ENCODE measurements at regions not wholly inside any gene's neighbourhood (a gene's known extent, or its start where the extent isn't known, plus 50 kb on each side); places are given as distances from the start of the nearest gene placed in this dataset.
"Not testable (repeated sequence)": the region's sequence is repeated elsewhere in the genome, so short reads cannot be mapped to it uniquely, and the experiment has no call there.

DNA sequence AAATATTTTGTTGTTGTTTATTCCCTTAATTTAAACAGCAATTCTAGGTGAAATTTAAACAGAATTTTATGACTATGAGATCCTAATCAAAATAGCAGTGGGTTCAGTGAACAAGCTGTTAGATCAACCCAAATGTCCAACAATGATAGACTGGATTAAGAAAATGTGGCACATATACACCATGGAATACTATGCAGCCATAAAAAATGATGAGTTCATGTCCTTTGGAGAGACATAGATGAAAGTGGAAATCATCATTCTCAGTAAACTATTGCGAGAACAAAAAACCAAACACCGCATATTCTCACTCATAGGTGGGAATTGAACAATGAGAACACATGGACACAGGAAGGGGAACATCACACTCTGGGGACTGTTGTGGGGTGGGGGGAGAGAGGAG is 407.3 kb upstream of the ADAMTSL1 start:
- not testable (repeated sequence) for H4K8ac ChIP-seq (ENCODE audit: low read length)
- no CpG with 5 or more reads among the region's 2 CpGs for WGBS

DNA sequence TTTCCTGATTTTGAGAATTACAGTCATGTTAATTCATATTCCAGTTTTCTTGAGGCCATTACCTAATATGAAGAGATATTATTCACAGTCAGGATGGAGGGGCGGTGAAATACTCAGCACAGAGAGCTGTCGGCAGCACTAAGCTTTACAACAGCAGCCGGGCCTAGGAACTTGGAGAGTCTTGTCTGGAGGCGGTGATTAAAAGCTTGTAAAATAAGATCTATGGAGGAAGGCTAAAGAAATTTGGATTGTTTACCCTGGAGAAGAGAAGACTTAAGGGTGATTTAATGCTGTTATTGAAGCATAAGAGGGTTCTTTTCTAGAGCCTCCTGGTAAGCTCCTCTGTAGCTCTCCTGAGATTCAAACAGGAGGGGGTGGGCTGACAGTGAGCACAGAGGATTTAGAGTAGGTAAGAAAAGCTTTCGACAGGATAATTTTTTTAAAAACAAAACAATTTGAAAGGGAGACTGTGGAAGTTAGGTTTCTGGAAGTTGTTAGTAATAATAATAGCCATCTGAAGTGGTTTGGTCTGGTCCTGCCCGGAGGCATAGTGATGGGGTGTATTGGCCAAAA is 406.3 kb upstream of the ADAMTSL1 start:
- Histone ChIP-seq H3K27ac (ENCODE audit: low read length, poor library complexity, severe bottlenecking) (no peak overlapping the region), H4K8ac (ENCODE audit: low read length) (no peak overlapping the region), H3K4ac (ENCODE audit: low read depth in 1 of 2, low read length in 2 of 2) (no peak overlapping the region), H2BK5ac (ENCODE audit: low read depth, low read length, poor library complexity, severe bottlenecking) (no peak overlapping the region), H2AK5ac (ENCODE audit: low read length, severe bottlenecking) (no peak overlapping the region), H3K23ac (ENCODE audit: low read length in 2 of 2) (no peak overlapping the region), H2BK12ac (ENCODE audit: low read length in 2 of 2) (no peak overlapping the region), H3K9ac (ENCODE audit: low read length) (no peak overlapping the region), H3K4me1 (ENCODE audit: control insufficient read depth, insufficient read depth, low read depth, low read length) (no peaks in the 10 kb centered on the region), H3K4me2 (ENCODE audit: low read length, poor library complexity, severe bottlenecking) (no peak overlapping the region), H3K18ac (ENCODE audit: low read depth in 1 of 2, low read length in 2 of 2) (no peak overlapping the region), H2AFZ (ENCODE audit: low read depth, low read length) (no peak overlapping the region), H3K4me3 (ENCODE audit: insufficient read depth in 1 of 2, low read depth in 1 of 2, low read length in 2 of 2) (no peak overlapping the region), H3K79me1 (replicated peaks; ENCODE audit: low read length, poor library complexity, severe bottlenecking) (no peaks in the 10 kb centered on the region), H3K9me3 (ENCODE audit: control insufficient read depth, low read length) (no peaks in the 10 kb centered on the region), H2BK120ac (ENCODE audit: low read depth, low read length) (no peak overlapping the region), H3K14ac (ENCODE audit: low read length in 2 of 2) (no peak overlapping the region), H3K27me3 (ENCODE audit: control insufficient read depth in 1 of 2, insufficient read depth in 1 of 2, low read length in 2 of 2) (no peaks in the 10 kb centered on the region), H4K91ac (ENCODE audit: low read length) (no peak overlapping the region), H3K36me3 (ENCODE audit: control insufficient read depth in 1 of 2, insufficient read depth in 2 of 2, low read depth in 1 of 2, low read length in 2 of 2) (no peaks in the 10 kb centered on the region), H2BK15ac (ENCODE audit: low read depth, poor library complexity, severe bottlenecking) (no peak overlapping the region)
- WGBS: 42% methylated on average over 6 of the region's 6 CpGs
- DNase-seq: no peak

More for the DNA sequence above, 407.3 kb upstream of the ADAMTSL1 start:
- H2BK5ac ChIP-seq (ENCODE audit: low read depth, low read length, poor library complexity, severe bottlenecking); H3K4me1 ChIP-seq (ENCODE audit: control insufficient read depth, insufficient read depth, low read depth, low read length); H3K18ac ChIP-seq (ENCODE audit: low read depth in 1 of 2, low read length in 2 of 2); H3K23ac ChIP-seq (ENCODE audit: low read length in 2 of 2); DNase-seq; H3K79me1 ChIP-seq (replicated peaks; ENCODE audit: low read length, poor library complexity, severe bottlenecking); H3K4me2 ChIP-seq (ENCODE audit: low read length, poor library complexity, severe bottlenecking); H3K9ac ChIP-seq (ENCODE audit: low read length); H4K91ac ChIP-seq (ENCODE audit: low read length); H3K4ac ChIP-seq (ENCODE audit: low read depth in 1 of 2, low read length in 2 of 2); H3K9me3 ChIP-seq (ENCODE audit: control insufficient read depth, low read length); H3K27ac ChIP-seq (ENCODE audit: low read length, poor library complexity, severe bottlenecking); H3K36me3 ChIP-seq (ENCODE audit: control insufficient read depth in 1 of 2, insufficient read depth in 2 of 2, low read depth in 1 of 2, low read length in 2 of 2); H3K14ac ChIP-seq (ENCODE audit: low read length in 2 of 2); H2BK15ac ChIP-seq (ENCODE audit: low read depth, poor library complexity, severe bottlenecking); H2AK5ac ChIP-seq (ENCODE audit: low read length, severe bottlenecking); H3K27me3 ChIP-seq (ENCODE audit: control insufficient read depth in 1 of 2, insufficient read depth in 1 of 2, low read length in 2 of 2); H2BK12ac ChIP-seq (ENCODE audit: low read length in 2 of 2); H2BK120ac ChIP-seq (ENCODE audit: low read depth, low read length); H3K4me3 ChIP-seq (ENCODE audit: insufficient read depth in 1 of 2, low read depth in 1 of 2, low read length in 2 of 2); H2AFZ ChIP-seq (ENCODE audit: low read depth, low read length): not testable (repeated sequence)

DNA sequence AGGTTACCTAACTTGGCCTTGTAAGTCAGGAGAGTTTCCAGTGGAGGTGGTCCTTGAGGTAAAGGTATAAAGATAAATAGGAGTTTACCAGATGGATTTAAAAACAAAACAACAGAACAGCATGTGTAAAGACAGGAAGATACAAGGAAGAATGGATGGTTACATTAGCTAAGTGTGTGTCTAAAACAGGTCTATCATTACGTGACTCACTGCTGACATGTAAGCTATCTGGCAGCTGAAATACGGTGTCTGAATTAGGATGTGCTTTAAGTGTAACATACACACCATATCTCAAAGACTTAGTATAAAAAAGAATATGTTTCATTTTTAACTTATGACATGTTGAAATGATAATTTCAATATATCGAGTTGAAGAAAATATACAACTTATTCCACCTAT is 405.1 kb upstream of the ADAMTSL1 start:
- Histone ChIP-seq H3K9ac (ENCODE audit: low read length) (no peak overlapping the region), H3K36me3 (ENCODE audit: control insufficient read depth in 1 of 2, insufficient read depth in 2 of 2, low read depth in 1 of 2, low read length in 2 of 2) (no peaks in the 10 kb centered on the region), H3K18ac (ENCODE audit: low read depth in 1 of 2, low read length in 2 of 2) (no peak overlapping the region), H4K91ac (ENCODE audit: low read length) (no peak overlapping the region), H2BK15ac (ENCODE audit: low read depth, poor library complexity, severe bottlenecking) (no peak overlapping the region), H3K27me3 (ENCODE audit: control insufficient read depth in 1 of 2, insufficient read depth in 1 of 2, low read length in 2 of 2) (no peaks in the 10 kb centered on the region), H2BK120ac (ENCODE audit: low read depth, low read length) (no peak overlapping the region), H2AFZ (ENCODE audit: low read depth, low read length) (no peak overlapping the region), H3K79me1 (replicated peaks; ENCODE audit: low read length, poor library complexity, severe bottlenecking) (no peaks in the 10 kb centered on the region), H3K4ac (ENCODE audit: low read depth in 1 of 2, low read length in 2 of 2) (no peak overlapping the region), H3K14ac (ENCODE audit: low read length in 2 of 2) (no peak overlapping the region), H2BK5ac (ENCODE audit: low read depth, low read length, poor library complexity, severe bottlenecking) (no peak overlapping the region), H2BK12ac (ENCODE audit: low read length in 2 of 2) (no peak overlapping the region), H3K4me1 (ENCODE audit: control insufficient read depth, insufficient read depth, low read depth, low read length) (no peaks in the 10 kb centered on the region), H4K8ac (ENCODE audit: low read length) (no peak overlapping the region), H3K23ac (ENCODE audit: low read length in 2 of 2) (no peak overlapping the region), H3K9me3 (ENCODE audit: control insufficient read depth, low read length) (no peaks in the 10 kb centered on the region), H3K4me2 (ENCODE audit: low read length, poor library complexity, severe bottlenecking) (no peak overlapping the region), H3K4me3 (ENCODE audit: insufficient read depth in 1 of 2, low read depth in 1 of 2, low read length in 2 of 2) (no peak overlapping the region), H2AK5ac (ENCODE audit: low read length, severe bottlenecking) (no peak overlapping the region), H3K27ac (ENCODE audit: low read length, poor library complexity, severe bottlenecking) (no peak overlapping the region)
- no CpG with 5 or more reads among the region's 3 CpGs for WGBS
- DNase-seq: no peak

DNA sequence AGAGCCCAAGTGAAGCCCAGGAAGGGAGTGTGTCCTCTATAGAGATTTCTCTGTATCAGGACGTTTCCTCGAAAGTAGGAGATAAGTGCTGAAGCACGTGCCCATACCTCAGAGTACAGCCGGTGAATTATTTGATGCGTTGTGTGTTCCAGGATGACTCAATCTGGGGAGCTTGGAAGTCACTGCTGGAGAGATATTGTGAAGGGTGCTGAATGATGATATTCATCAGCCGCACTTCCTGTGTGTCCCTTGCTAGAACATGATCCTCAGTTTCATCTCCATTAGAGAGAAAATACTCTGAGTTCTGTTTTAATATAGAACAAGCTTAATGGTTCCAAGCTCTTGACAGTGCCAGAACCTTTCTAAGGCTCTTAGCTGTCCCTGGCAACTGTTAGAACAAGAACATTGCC is 402.3 kb upstream of the ADAMTSL1 start:
- Histone ChIP-seq H3K14ac (ENCODE audit: low read length in 2 of 2) (no peak overlapping the region), H3K36me3 (ENCODE audit: control insufficient read depth in 1 of 2, insufficient read depth in 2 of 2, low read depth in 1 of 2, low read length in 2 of 2) (no peaks in the 10 kb centered on the region), H3K4ac (ENCODE audit: low read depth in 1 of 2, low read length in 2 of 2) (no peak overlapping the region), H4K91ac (ENCODE audit: low read length) (no peak overlapping the region), H3K9ac (ENCODE audit: low read length) (no peak overlapping the region), H3K79me1 (replicated peaks; ENCODE audit: low read length, poor library complexity, severe bottlenecking) (no peaks in the 10 kb centered on the region), H3K4me1 (ENCODE audit: control insufficient read depth, insufficient read depth, low read depth, low read length) (no peaks in the 10 kb centered on the region), H3K9me3 (ENCODE audit: control insufficient read depth, low read length) (no peaks in the 10 kb centered on the region), H2BK120ac (ENCODE audit: low read depth, low read length) (no peak overlapping the region), H3K27ac (ENCODE audit: low read length, poor library complexity, severe bottlenecking) (no peak overlapping the region), H3K4me2 (ENCODE audit: low read length, poor library complexity, severe bottlenecking) (no peak overlapping the region), H2AFZ (ENCODE audit: low read depth, low read length) (no peak overlapping the region), H3K18ac (ENCODE audit: low read depth in 1 of 2, low read length in 2 of 2) (no peak overlapping the region), H2AK5ac (ENCODE audit: low read length, severe bottlenecking) (no peak overlapping the region), H2BK5ac (ENCODE audit: low read depth, low read length, poor library complexity, severe bottlenecking) (no peak overlapping the region), H2BK15ac (ENCODE audit: low read depth, poor library complexity, severe bottlenecking) (no peak overlapping the region), H2BK12ac (ENCODE audit: low read length in 2 of 2) (no peak overlapping the region), H3K27me3 (ENCODE audit: control insufficient read depth in 1 of 2, insufficient read depth in 1 of 2, low read length in 2 of 2) (peaks cover 0 to 7% of the 10 kb centered on the region in 2 experiments), H4K8ac (ENCODE audit: low read length) (no peak overlapping the region), H3K4me3 (ENCODE audit: insufficient read depth in 1 of 2, low read depth in 1 of 2, low read length in 2 of 2) (no peak overlapping the region), H3K23ac (ENCODE audit: low read length in 2 of 2) (no peak overlapping the region)
- WGBS: 71% methylated on average over 5 of the region's 6 CpGs
- no peak for DNase-seq
